GM10266 (cell line): ENCODE measurements at regions not wholly inside any gene's neighbourhood (a gene's known extent, or its start where the extent isn't known, plus 50 kb on each side); places are given as distances from the start of the nearest gene placed in this dataset.

ENCODE experiments used
- DNase-seq: peaks from one replicate; pipeline ENCODE4 v3.0.0; 2012; ENCODE audit errors: extremely low spot score
- CTCF ChIP-seq: IDR thresholded peaks from 2 replicates; pipeline ENCODE4 v1.5.1; 2012; ENCODE audit warnings: mild to moderate bottlenecking, low read depth; ENCODE audit not compliant: control insufficient read depth, insufficient read depth; ENCODE audit errors: missing control alignments

GRCh38 chr5:57346328-57346727 lies 136.3 kb downstream of the ACTBL2 start:
- TF ChIP-seq CTCF = no peak
- no peak for DNase-seq

- no peak for DNase-seq
These were observed 141.1 kb downstream of the ACTBL2 start for GRCh38 chr5:57341380-57341979.

DNA sequence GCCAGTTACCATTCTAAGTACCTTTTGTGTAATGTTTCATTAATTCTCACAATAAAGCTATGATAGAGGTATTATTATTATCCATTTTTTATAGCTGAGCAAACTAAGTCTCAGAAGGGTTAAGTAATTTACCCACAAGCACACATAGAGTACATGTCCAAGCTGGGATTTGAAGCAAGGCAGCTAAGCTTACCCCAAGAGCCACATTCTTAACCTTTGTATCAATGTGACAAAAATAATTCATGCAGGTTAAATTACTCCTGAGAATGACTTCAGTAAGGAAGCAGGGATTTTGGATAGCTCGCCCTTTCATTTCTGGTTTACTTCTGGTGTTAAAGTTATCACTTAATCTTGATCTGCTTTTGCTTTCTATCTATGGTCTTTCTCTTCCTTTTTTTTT lies 141.9 kb downstream of the ACTBL2 start:
- no peak for DNase-seq
- no peak for TF ChIP-seq CTCF

More at GRCh38 chr5:57341380-57341979, 141.1 kb downstream of the ACTBL2 start:
- TF ChIP-seq CTCF = no peak

DNA sequence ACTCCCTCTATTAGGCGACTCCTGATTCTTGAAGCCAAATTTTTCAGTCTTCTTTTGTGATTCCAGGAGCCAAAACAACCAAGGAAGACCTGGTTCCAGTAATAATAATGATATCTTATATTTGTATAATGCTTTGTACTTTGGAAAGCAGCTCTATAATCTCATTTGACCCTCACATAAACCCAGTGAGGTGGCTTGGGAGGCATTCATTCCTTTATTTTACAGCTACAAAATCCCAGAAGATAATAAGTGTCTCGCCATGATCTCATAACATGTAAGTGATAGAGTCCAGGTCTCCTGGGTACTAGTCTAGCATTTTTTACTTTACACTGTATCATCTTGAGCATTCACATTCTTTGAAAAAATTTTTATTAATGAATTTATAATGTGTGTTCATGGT lies 143.1 kb downstream of the ACTBL2 start:
- no peak for DNase-seq
- no peak for TF ChIP-seq CTCF

- no peak for TF ChIP-seq CTCF
- no peak for DNase-seq
These were observed 143.7 kb downstream of the ACTBL2 start for GRCh38 chr5:57338868-57339340.

DNA sequence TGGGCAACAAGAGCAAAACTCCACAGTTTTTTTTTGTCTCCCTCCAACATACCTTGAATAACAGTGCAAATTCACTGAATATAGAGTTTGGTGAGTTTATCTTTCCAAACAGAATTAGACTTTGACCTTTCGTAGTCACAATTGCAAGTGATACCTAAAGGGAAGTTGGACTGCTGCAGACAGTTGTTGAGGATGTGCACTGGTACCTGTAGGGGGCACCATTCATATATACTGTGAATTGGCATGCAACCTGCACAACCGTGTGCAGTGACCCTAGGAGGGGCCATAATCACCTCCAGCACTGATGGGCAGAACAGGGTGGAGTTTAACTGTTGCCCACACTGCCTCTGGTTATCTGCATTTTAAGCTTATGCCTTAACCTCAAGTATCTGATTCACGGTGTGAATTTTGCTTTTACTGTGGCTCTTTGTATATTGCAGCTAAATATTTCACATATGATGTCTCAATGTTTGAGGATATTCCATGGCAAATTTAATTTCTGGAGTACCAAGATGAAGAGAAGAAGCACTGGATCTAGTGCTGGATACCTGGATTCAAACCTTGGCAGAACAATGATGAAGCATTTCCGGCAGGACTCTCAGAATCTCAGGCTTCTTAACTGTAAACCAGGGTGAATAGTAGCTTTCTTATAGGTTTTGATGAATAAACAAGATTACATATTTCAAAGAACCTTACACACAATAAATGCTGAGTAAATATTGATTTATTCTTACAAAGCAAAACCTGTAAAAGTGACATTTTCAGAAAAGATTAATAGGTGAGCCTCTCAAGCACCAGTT lies 144.3 kb downstream of the ACTBL2 start:
- DNase-seq = peak; percentile 32
- peak; percentile 55 for TF ChIP-seq CTCF

GRCh38 chr5:57335092-57335660 lies 147.4 kb downstream of the ACTBL2 start:
- DNase-seq = no peak
- TF ChIP-seq CTCF = no peak
